Stimulated activated naive CD4-positive, alpha-beta T cell treated with Interleukin-2 at 50 U/mL for 16 hours (primary cell): ENCODE measurements at regions not wholly inside any gene's neighbourhood (a gene's known extent, or its start where the extent isn't known, plus 50 kb on each side); places are given as distances from the start of the nearest gene placed in this dataset.

Experiments
- DNase-seq: peaks from one replicate; lab custom pipeline; 2025; lab: John Stamatoyannopoulos, UW

DNA sequence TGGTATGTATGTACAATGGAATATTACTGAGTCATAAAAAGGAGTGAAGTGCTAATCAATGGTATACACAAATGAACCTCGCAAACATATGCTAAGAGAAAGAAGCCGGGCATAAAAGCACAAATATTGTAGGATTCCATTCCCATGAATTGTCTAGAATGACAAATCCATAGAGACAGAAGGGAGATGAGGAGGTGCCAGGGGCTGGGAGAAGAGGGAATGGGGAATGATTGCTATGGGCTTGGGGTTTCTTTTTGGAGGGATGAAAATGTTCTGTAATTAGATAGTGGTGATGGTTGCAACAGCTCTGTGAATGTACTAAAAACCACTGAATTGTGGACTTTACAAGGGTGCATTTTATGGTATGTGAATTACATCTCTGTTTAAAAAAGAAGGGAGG lies 73.5 kb downstream of the GLI2 start:
- no peak for DNase-seq

DNA sequence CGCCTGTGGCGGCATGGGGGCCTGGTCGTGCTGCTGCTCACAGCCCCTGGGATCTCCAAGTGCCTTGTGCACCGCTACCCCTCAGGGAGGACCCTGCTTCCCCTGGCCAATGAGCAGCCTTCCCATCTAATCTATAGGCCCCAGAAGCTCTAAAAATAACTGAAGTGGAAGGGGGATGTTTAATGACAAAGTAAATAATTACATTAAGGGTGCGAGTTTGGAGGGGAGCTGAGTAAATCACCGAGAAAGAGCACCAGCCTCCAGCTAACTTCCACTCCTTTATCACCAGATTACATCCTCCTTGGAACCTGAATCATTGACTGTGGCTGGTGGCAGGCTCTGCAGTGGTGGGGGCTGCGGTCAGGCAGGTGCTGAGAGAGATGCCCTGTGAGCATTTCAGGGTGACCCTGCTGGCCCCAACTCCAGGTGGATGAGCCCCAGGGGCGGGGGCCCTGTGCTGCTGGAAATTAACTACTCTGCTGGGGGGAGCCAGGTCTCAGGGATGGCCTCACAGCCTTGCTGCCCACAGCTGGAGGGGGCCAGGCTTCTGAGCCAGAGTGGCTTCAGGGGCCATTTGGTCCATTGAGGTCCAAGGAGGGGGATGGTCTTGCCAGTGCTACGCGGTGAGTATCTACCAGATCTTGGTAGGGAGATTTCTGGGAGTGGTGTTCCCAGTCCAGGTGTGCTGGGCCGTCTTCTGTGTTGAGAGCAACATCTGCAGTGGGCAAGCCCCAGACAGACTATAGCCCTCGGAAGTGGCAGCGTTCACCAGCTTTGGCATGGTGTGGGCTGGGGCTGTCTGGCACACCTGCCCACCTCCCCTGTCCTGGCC lies 74.2 kb downstream of the GLI2 start:
- DNase-seq = no peak

DNA sequence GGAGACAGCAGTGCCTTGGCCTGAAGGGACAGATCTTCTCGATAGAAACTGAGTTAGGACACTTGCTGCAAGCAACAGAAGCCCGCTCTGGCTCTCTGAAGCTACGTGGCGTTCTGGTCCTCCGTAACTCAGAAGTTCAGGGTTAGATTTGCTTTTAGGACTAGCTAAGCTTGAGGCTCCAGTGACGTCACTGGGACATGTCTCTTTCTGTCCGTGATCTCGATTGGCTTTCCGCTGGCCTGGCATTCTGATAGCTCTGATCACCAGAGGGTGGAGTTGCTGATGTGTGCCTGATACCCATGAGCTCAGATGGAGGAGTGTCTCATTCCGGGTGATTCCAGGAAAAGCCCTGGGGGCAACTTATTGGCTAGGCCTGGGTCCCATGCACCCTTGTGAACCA lies 75.0 kb downstream of the GLI2 start:
- no peak for DNase-seq

DNA sequence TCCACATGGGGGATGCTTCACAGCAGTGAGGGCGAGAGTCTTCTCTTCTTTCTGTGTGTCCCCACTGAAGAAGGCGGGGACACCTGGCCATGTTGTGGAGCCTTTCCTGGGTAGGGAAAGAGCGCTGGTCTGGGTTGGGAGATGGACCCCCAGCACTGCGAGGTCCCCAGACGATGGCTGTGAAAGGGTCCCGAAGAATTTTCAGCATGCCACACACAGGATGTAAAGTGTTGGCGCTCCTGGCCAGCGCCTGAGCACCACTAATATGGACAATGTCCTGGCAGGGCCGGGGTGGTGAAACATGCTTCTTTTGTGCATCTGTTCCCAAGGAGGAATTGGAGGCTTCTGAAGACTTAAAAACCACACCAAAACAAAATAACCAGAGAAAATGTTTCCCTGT lies 77.2 kb downstream of the GLI2 start:
- DNase-seq = no peak

DNA sequence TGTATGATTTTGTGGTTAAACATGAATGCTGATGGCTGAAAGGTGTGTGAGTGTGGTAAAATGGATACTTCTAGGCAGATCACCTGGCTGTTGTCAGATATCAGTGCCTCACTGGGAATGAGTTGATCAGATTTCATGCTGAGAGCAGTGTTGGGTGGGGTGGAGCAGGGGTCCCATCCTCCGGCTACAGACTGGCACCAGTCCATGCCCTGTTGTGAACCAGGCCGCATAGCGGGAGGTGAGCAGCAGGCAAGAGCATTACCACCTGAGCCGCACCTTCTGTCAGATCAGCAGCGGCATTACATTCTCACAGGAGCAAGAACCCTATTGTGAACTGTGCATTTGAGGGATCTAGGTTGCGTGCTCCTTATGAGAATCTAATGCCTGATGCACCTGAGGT lies 78.7 kb downstream of the GLI2 start:
- DNase-seq = no peak

DNA sequence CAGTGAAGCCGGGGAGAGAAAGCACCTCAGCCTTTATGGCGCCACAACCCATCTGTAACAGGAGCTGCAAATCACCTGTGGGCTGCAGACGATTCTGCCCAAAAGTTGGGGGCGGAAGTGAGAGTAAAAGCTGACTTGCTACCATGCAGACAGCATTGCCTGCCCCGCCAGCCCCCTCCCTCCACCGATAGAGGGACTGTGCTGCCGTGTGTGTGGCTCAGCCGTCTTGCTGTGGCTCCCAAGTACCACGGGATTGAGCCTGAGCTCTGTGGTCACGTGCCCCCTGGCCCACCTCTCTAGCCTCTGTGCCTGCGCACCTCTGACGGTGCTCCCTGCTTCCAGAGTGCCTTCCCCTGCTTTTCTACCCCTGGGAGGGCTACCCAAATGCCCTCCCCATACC lies 79.6 kb downstream of the GLI2 start:
- DNase-seq = no peak

DNA sequence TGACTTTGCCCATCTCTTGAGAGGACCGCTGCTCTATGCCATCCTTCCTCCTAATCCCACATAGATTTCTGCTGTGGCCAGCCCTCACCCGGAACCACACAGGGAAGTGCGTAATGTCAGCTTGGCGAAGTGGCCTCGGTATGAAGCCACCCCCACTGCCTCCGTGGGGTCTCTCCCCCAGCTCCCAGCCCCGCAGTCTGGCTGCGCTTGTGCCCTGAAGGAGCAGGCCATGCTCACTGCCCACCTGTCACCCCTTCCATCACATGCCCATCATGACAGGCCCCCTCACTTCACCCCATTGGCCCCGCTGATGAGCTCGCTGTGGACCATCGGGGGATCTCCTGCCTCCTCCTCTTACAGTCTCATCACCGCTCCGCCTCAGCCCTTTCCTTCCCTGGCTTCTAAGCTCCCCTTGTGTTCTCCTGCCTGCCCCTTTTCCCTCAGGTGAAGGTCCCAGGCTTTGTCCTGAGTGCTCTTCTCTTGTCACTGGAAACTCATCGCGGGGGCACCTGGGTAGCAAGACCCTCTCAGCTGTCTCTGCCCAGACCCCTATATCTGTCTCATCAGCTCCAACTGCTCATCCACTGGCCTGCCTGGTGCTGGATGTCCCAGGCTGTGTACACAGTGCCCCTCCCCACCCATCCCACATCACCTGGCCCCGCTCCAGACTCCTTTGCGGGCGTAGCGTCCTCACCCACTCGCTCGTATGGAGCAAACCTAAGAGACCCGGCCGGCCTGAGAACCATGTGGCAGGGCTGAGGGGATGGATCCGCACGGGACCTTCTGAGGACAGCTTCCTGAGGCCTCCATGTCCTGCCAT lies 81.7 kb downstream of the GLI2 start:
- no peak for DNase-seq

DNA sequence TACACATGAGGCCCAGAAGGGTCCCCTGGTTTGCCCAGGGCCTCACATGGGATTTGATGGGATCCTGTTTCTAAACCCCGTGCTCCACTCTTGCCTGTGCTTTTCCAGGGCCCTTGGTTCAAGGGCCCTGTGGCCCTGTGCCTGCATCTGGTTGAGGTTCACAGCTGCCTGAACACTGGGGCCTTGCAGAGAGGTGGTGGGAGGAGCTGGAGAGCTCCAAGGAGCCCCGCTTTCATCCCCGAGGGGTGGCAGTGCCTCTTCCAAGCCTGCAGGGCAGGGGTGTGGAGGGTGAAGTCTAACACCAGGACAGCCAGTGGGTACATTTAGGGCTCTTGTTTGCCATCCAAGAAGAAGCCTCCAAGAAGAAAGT lies 82.3 kb downstream of the GLI2 start:
- no peak for DNase-seq

DNA sequence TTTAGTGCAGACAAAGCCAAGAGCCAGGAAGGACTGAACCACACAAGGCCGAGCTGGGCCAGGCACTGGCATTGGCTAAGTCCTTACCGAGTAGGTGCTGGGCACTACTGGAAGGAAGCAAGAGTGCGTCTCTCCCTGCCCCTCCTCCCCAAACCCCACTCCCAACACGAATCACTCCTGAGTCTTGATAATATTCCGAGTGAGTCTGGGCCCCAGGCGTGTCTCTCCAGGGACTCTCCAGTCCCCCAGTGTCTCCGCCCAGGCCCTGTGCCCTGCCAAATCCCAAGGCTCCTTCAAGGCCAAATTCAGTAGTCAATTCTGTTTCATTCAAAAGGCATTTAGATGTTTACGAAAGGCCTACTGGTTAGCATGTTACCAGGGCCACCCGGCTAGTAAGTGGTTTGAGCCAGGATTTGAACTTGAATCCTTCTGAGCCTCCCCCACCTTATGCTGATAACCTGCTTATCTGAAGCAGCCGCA lies 82.8 kb downstream of the GLI2 start:
- DNase-seq = no peak

DNA sequence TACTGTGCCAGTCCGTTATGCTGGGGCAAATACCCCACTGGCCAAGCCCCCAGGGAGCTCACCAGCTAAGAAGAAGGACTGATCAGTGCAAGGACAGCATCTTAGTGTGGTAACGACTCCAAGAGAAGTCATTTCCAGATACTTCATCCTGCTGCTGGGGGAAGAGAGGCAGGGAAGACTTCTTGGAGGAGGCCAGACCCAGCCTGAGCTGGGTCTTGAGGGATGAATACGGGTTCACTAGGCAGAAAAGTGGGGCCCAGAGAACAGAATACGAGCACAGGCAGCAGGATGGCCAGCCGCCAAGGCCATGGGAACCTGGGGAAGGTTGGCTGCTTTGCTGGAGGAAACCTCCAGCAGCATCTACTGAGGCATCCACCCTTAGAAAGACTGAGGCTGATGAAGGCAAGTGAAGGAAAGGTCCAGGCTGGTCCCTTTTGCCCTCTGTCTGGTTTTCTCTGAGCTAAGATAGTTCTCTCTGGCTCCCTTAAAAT lies 84.1 kb downstream of the GLI2 start:
- DNase-seq = no peak

DNA sequence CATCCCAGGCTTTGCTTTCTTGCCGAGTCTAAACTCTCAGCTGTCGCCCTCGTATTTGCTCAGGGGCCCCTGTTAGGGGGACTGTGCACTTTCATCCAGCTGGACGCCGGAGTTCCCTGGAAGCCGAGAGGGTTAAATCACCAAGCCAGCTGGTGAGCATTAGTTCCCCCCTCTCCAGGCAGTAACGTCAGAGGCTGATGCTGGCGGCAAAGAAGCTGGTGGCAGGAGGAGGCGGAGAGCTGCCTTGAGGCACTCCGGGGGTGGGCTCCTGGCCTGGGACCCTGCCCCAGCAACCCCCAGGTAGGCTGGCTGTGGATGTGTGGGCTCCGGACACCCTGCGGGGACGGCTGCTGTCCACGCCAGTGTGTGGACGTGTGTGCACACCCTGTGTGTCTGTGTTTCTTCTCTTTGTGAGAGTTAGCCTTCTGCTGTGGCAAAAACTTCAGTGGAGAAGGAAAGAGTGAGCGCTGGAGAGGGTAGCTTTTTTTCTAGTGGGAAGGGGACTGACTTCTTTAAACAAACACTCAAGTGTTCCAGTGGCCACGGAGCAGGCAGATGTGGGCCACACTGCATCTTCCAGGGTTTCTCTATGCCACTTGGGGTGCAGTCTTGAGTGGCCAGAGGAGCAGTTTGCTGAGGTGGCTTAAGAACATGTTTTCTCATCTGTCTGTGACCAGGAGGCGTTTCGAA lies 84.7 kb downstream of the GLI2 start:
- DNase-seq = no peak

DNA sequence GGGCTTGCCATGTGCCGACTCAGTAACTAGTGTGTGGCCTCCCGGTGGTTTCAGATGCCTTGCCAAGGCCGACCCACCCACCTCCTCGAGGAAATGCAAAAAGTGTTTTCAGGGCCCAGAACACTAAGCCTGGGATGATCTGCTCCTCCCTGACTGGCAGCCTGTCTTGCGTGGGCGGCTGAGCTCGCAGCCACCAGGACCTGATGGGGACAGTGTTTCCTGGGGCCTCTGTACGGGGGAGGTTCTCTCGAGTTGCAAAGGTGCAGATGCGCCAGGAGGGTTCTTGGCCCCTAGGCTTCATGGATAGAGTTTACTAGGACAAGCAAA lies 85.2 kb downstream of the GLI2 start:
- no peak for DNase-seq

DNA sequence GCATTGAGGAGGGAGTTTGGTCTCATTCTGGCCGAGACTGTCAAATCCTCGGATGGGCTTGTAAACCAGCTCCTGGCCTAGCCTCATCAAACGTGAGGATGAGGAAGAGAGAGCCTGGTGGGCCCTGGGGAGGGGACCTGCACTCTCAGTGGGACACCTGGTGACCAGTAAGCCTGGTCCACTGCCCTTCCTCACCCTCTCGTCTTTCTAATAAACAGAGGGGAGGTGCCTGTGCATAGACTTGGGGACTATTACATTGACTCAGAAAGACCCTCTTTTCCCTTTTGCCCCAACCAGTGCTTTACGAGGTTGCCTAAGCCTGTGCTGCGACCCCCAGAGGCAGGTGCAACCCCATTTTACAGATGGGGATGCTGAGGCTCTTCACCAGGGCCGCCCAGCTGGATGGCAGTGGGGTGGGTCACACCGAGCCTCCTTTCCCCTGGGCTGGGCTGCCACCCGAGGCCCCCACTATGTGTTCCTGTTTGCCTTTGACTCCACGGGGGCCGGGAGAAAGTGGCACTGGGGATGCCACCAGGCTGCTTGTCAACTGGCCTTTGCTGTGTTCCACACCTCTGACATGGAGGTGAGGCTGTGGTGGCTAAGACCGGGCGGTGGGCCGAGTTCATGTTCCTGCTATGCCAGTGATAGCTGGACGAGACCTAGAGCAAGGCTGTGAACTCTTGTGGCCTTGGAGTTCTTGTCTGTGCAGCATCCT lies 85.9 kb downstream of the GLI2 start:
- no peak for DNase-seq

DNA sequence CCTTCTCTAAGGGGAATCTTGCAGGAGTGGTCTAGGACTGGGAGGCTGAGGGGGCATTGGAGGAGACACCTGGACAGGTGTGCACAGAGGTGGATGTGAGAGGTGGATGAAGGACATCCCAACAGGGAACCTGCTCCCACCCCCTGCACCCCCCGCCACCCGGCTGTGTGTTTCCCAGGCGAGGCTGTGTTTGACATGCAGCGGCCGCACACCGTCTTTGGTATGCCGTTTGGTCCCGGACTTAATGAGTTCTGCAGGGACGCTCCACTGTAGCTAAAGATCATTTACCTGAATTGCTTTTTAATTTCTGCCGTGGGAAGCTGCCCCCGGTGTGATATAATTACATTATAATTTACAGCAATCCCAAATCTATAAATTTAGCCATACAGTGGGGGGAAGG lies 87.3 kb downstream of the GLI2 start:
- DNase-seq = no peak

DNA sequence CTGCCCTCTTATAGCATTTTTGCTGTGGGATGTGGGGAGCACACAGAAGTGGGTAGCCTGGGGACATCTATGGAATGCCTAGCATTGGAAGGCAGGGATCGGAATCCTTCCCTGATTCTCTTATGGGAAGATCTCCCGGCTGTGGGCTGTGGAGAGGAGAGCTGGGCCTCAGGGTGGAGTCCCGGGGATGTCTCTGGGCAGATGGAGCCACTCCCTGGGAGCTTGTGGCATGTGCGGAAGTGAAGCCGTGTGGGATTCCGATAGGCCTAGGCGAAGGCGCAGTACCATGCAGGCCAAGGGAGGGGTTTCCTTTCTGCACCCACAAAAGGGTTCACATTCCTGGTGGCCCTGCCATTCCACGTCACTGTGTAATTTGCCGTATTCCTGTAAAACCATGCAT lies 87.9 kb downstream of the GLI2 start:
- DNase-seq = no peak

DNA sequence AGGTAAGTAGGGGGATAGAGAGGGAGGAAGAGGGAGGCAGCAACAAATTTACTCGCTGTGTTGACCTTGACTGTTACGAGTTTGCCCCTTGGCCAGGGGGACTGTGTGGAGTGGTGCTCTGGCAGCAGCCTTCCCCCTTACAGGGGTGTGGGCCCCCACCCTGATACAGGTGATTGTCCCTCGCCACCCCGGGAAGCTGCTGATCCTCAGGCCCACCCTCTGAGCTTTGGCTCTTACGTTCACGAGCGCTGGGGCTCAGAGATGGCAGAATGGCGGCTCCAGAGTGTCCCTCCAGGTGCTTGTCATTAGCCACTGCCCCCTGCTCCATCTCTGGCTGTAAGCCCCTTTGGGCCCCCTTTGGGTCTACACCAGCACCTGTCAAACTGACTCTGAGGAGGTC lies 88.6 kb downstream of the GLI2 start:
- DNase-seq = no peak

DNA sequence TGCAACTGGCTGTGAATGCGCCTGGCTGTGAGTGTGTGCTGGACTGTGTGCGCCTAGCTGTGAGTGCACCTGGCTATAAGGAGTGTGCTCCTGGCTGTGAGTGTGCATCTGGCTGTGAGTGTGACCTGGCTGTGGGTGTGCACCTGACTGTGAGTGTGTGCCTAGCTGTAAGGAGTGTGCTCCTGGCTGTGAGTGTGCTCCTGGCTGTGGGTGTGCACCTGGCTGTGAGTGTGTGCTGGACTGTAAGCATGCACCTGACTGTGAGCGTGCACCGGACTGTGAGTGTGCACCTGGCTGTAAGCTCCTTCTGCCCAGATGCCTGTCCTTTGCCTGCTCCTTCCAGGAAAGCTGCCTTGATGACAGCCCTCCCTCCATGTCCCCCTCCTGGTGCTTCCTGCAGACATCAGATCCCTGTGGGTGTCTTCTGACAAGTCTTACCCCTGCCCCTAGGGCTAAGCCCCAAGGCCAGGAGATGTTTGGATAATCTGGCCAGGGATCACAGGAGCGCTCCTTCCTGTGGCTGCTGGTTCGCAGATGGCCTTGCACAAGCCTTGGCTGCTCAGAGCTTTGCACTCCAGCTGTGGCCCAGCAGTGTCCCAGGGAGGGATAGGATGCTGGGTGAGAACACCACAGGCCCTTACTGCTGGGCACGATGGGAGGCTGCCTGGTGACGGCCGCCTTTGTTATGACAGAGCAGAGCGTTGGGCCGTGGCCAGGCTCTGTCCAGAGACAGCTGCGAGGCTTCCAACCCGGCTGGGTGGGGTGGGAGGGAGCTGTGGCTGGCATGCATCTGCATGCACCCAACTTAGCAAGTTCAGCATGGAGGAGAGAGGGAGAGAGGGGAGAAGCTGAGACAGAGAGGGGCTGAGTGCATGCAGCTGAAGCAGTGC lies 89.9 kb downstream of the GLI2 start:
- no peak for DNase-seq

DNA sequence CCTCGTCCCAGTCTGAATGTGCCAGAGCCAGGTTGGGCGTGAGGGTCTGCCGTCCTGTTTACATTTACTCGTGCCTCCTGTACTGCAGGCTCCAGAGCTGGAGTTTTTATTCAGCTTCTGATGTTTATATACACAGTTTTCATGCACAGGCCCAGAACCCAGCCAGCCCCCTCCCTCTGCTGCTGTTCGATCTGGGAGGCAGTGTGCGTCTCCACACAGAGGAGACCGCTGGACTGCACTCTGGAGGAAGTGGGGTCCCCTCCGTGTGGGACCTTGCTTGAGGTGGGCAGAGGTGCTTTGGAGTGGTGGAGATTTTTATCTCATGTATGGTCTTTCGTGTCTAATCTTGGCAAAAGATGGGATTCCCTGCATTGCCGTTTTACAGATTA lies 90.6 kb downstream of the GLI2 start:
- no peak for DNase-seq

DNA sequence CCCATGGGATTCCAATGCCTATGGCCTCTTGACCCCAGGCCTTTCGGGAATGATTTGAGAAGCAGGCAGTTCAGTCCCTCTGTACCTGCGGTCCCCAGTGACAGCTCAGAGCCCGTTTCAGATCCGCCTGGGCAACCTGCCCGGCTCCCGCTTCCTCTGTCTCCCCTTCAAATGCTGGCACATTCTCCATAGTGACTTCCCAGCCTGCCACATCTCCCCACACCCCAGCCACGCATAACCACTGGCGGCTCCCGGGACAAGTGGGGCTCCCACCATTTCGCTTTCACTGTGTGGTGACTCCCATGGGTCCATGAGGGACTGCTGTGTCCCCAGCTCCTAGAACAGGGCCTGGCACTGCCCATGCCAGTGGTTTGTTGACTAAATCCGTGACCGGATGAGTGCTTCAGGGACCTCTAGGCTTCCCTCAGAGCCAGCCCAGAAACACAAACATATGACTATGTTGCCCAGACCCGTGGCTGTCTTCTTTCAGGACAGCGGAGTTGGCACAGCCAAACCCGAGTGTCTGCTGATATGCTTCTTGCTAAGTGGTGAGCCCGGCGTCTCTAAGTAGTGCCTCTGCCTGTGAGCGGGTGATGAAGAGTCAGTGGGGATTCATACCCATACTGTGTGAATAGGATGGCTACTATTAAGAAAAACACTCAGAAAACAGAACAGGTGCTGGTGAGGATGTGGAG lies 91.2 kb downstream of the GLI2 start:
- DNase-seq = no peak

DNA sequence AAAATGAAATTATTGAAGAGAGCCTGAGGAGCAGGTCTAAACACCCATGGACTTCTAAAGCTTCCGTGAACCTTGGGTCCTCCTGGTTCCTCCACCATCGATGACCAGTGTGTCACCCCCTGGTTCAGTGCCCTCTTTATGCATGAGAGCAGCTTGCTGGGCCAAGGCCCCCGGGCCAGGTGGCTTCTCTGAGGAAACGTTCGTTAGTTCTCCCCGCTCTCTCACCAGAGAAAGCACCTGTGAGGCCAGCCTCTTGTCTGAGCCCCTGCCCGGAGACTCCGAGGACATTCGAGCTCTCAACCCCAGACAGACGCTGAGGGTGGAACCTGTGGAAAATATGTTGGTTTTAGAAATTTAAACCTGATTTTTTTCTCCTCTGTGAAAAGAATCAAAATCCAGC lies 92.4 kb downstream of the GLI2 start:
- no peak for DNase-seq
